CD14-positive monocyte (primary cell): ENCODE measurements at regions not wholly inside any gene's neighbourhood (a gene's known extent, or its start where the extent isn't known, plus 50 kb on each side); places are given as distances from the start of the nearest gene placed in this dataset.

Experiments
- DNase-seq, 3 donors: peaks; one replicate each; pipeline ENCODE4 v3.0.0-alpha.2; 2011 to 2022
- H2AFZ ChIP-seq: 2 replicates; pipeline ENCODE4 v1.6.0; 2012; ENCODE audit warnings: mild to moderate bottlenecking, low read depth, low read length, inconsistent platforms; ENCODE audit not compliant: insufficient read depth, poor library complexity, severe bottlenecking
- H3K27ac ChIP-seq, 2 donors: 1 replicate in 1 of 2; 2 replicates in 1 of 2; pipeline ENCODE4 v1.5.1; 2012 to 2013; ENCODE audit warnings: low read length in 2 of 2, control low read depth in 1 of 2, inconsistent platforms in 1 of 2, low read depth in 1 of 2, mild to moderate bottlenecking in 1 of 2
- H3K27me3 ChIP-seq, 2 donors: one replicate each; pipeline versions ENCODE4 v1.6.0 to v1.6.1; 2011 to 2013; ENCODE audit warnings: low read length in 2 of 2; ENCODE audit not compliant: control insufficient read depth in 2 of 2, insufficient read depth in 2 of 2
- H3K36me3 ChIP-seq, 2 donors: replicated peaks in 1 of 2; 1 replicate in 1 of 2; 2 replicates in 1 of 2; pipeline versions ENCODE4 v1.5.1 to v1.6.1; 2012 to 2013; ENCODE audit warnings: low read length in 2 of 2, control low read depth in 1 of 2, inconsistent platforms in 1 of 2, mild to moderate bottlenecking in 1 of 2; ENCODE audit not compliant: insufficient read depth in 2 of 2, control insufficient read depth in 1 of 2
- H3K4me1 ChIP-seq, 2 donors: 1 replicate in 1 of 2; 2 replicates in 1 of 2; pipeline versions ENCODE4 v1.5.1 to v1.6.1; 2012 to 2013; ENCODE audit warnings: low read length in 2 of 2, control low read depth in 1 of 2, inconsistent platforms in 1 of 2, mild to moderate bottlenecking in 1 of 2, moderate library complexity in 1 of 2; ENCODE audit not compliant: insufficient read depth in 2 of 2, control insufficient read depth in 1 of 2
- H3K4me2 ChIP-seq: replicated peaks from 2 replicates; pipeline ENCODE3; 2012; ENCODE audit warnings: low read length, moderate library complexity, mild to moderate bottlenecking; ENCODE audit not compliant: poor library complexity, severe bottlenecking; ENCODE audit errors: extremely low read depth
- H3K4me3 ChIP-seq, 3 experiments: fragments of 200-600 bp in 1 of 3; sonication (generic) in 1 of 3; replicated peaks in 1 of 3; 1 replicate in 2 of 3; 2 replicates in 1 of 3; pipeline ENCODE4 v1.5.1; 2011 to 2013; ENCODE audit warnings: low read length in 3 of 3, mild to moderate bottlenecking in 3 of 3, control low read depth in 2 of 3, low read depth in 2 of 3, inconsistent platforms in 1 of 3, moderate library complexity in 1 of 3
- H3K79me2 ChIP-seq: 2 replicates; pipeline ENCODE4 v1.6.0; 2012; ENCODE audit warnings: mild to moderate bottlenecking, control low read depth, inconsistent platforms, low read length, moderate library complexity; ENCODE audit not compliant: insufficient read depth
- H3K9ac ChIP-seq: 2 replicates; pipeline ENCODE4 v1.6.0; 2017; ENCODE audit warnings: low read length, mild to moderate bottlenecking; ENCODE audit not compliant: insufficient read depth, poor library complexity, severe bottlenecking
- H3K9me3 ChIP-seq, 2 donors: replicated peaks in 1 of 2; 1 replicate in 1 of 2; 2 replicates in 1 of 2; pipeline versions ENCODE4 v1.5.1 to v1.6.1; 2012 to 2013; ENCODE audit warnings: low read length in 2 of 2, control low read depth in 1 of 2; ENCODE audit not compliant: control insufficient read depth in 1 of 2, insufficient read depth in 1 of 2
- H4K20me1 ChIP-seq: 2 replicates; pipeline ENCODE4 v1.6.0; 2012; ENCODE audit warnings: mild to moderate bottlenecking, low read length, control low read depth, moderate library complexity; ENCODE audit not compliant: insufficient read depth
- H3K27ac Mint-ChIP-seq, 7 donors: one replicate each; pipeline ENCODE4 v1.8.0; 2020; ENCODE audit warnings: mild to moderate bottlenecking in 7 of 7, mixed read lengths in 7 of 7, moderate library complexity in 6 of 7, inconsistent platforms in 2 of 7
- H3K27me3 Mint-ChIP-seq, 3 donors: one replicate each; pipeline ENCODE4 v1.8.0; 2021 to 2022; ENCODE audit warnings: low read depth in 3 of 3, mild to moderate bottlenecking in 3 of 3, mixed read lengths in 3 of 3, moderate library complexity in 3 of 3, inconsistent platforms in 1 of 3
- H3K36me3 Mint-ChIP-seq, 2 donors: one replicate each; pipeline ENCODE4 v1.8.0; 2020; ENCODE audit warnings: mixed read lengths in 2 of 2, inconsistent platforms in 1 of 2, mild to moderate bottlenecking in 1 of 2
- H3K4me1 Mint-ChIP-seq: one replicate; pipeline ENCODE4 v1.8.0; 2020; ENCODE audit warnings: mild to moderate bottlenecking, mixed read lengths
- H3K4me3 Mint-ChIP-seq, 2 donors: one replicate each; pipeline ENCODE4 v1.8.0; 2020; ENCODE audit warnings: mild to moderate bottlenecking in 2 of 2, mixed read lengths in 2 of 2, moderate library complexity in 1 of 2
- H3K9me3 Mint-ChIP-seq, 7 donors: one replicate each; pipeline ENCODE4 v1.8.0; 2020 to 2022; ENCODE audit warnings: mixed read lengths in 7 of 7, mild to moderate bottlenecking in 6 of 7, moderate library complexity in 6 of 7, inconsistent platforms in 2 of 7
- CTCF ChIP-seq: fragments of 200-600 bp; IDR thresholded peaks from one replicate; pipeline ENCODE4 v1.8.0; 2022; ENCODE audit warnings: antibody characterized with exemption, mild to moderate bottlenecking
- WGBS: methylation state at CpG from one replicate; pipeline ENCODE4 v1.1.5; 2013; ENCODE audit warnings: missing lambda C conversion rate; ENCODE audit not compliant: insufficient coverage; 5-methylcytosine and 5-hydroxymethylcytosine counted together
- intact Hi-C, 2 donors: fragments of 100-400 bp; cut with micrococcal nuclease; formaldehyde crosslinking; loops; one replicate each; pipeline versions ENCODE4 v1.15.0 to v1.15.1; 2023

GRCh38 chr5:29548262-29548661 is 1645.2 kb upstream of the CDH6 start:
- H3K36me3 ChIP-seq: no peaks in the 10 kb centered on the region
- TF ChIP-seq CTCF: no peak
- no peak overlapping the region for H3K27ac ChIP-seq
- Mint-ChIP-seq H3K36me3 (no peaks in the 10 kb centered on the region), H3K27ac (no peak overlapping the region), H3K9me3 (peaks cover 3 to 11% (median 5%) of the 10 kb centered on the region in 7 donors), H3K4me1 (no peaks in the 10 kb centered on the region), H3K27me3 (no peaks in the 10 kb centered on the region), H3K4me3 (no peak overlapping the region)
- H2AFZ ChIP-seq: no peak overlapping the region
- H3K4me1 ChIP-seq: no peaks in the 10 kb centered on the region
- DNase-seq: no peak
- H3K79me2 ChIP-seq: no peaks in the 10 kb centered on the region
- no peak overlapping the region for H3K9ac ChIP-seq
- H3K4me2 ChIP-seq: no peak overlapping the region
- H3K27me3 ChIP-seq: no peaks in the 10 kb centered on the region
- intact Hi-C loops: no loop called here
- peaks cover 7 to 20% of the 10 kb centered on the region in 2 donors for H3K9me3 ChIP-seq
- 94% methylated on average over 7 of the region's 7 CpGs for WGBS
- no peaks in the 10 kb centered on the region for H4K20me1 ChIP-seq
- no peak overlapping the region for H3K4me3 ChIP-seq

GRCh38 chr5:29547236-29547865 is 1646.1 kb upstream of the CDH6 start:
- H3K4me3 Mint-ChIP-seq: no peak overlapping the region
- 77% methylated on average over 2 of the region's 6 CpGs for WGBS
- no peak overlapping the region for H3K4me2 ChIP-seq

More at GRCh38 chr5:29547236-29547865, 1646.1 kb upstream of the CDH6 start:
- Mint-ChIP-seq H3K9me3 (peaks cover 4 to 11% (median 6%) of the 10 kb centered on the region in 7 donors), H3K4me1 (no peaks in the 10 kb centered on the region), H3K27ac (no peak overlapping the region), H3K36me3 (no peaks in the 10 kb centered on the region), H3K27me3 (no peaks in the 10 kb centered on the region)
- Histone ChIP-seq H2AFZ (no peak overlapping the region), H4K20me1 (no peaks in the 10 kb centered on the region), H3K27ac (no peak overlapping the region), H3K9ac (no peak overlapping the region), H3K79me2 (no peaks in the 10 kb centered on the region), H3K4me3 (no peak overlapping the region), H3K36me3 (no peaks in the 10 kb centered on the region), H3K9me3 (peaks cover 7 to 18% of the 10 kb centered on the region in 2 donors), H3K4me1 (no peaks in the 10 kb centered on the region), H3K27me3 (no peaks in the 10 kb centered on the region)
- intact Hi-C loops: no loop called here
- no peak for DNase-seq
- TF ChIP-seq CTCF: no peak
